ENCODE measurements at regions not wholly inside any gene's neighbourhood (a gene's known extent, or its start where the extent isn't known, plus 50 kb on each side); places are given as distances from the start of the nearest gene placed in this dataset.

DNA sequence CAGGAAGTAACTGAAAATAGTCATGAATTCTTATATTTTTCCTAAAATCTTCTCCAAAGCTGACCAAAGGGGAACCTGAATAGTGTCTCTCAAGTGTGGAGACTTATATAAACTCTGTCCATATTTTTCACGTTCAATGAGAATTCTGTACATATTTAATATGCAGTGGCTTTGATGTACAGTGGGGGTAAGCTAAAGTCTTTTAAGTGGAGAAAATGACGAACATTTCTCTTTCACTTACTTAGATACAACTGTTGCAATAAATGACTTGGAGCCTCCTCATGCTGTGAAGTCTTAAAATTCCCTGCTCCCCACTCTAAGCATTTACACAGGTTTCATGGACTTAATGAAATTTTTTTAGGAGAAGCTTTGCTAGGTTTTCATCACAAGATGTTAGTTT, 1196.7 kb downstream of the EFNB2 start:
- TF ChIP-seq, protein P1, sequence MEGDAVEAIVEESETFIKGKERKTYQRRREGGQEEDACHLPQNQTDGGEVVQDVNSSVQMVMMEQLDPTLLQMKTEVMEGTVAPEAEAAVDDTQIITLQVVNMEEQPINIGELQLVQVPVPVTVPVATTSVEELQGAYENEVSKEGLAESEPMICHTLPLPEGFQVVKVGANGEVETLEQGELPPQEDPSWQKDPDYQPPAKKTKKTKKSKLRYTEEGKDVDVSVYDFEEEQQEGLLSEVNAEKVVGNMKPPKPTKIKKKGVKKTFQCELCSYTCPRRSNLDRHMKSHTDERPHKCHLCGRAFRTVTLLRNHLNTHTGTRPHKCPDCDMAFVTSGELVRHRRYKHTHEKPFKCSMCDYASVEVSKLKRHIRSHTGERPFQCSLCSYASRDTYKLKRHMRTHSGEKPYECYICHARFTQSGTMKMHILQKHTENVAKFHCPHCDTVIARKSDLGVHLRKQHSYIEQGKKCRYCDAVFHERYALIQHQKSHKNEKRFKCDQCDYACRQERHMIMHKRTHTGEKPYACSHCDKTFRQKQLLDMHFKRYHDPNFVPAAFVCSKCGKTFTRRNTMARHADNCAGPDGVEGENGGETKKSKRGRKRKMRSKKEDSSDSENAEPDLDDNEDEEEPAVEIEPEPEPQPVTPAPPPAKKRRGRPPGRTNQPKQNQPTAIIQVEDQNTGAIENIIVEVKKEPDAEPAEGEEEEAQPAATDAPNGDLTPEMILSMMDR (conservative IDR thresholded peaks at IDR 0.05; ENCODE audit: low read length), result no peak
- TF ChIP-seq EZH2phosphoT487 (IDR thresholded peaks at IDR 0.05; ENCODE audit: borderline replicate concordance, low read depth, low read length), result no peak

Data from OCI-LY7 (cell line).